GM23338 (cell line): ENCODE measurements at regions not wholly inside any gene's neighbourhood (a gene's known extent, or its start where the extent isn't known, plus 50 kb on each side); places are given as distances from the start of the nearest gene placed in this dataset.

ENCODE experiments used
- EZH2 ChIP-seq: fragments of 200-600 bp; sonication (generic); IDR thresholded peaks from one replicate; pipeline ENCODE4 v1.8.0; 2017; ENCODE audit warnings: antibody characterized with exemption, mild to moderate bottlenecking, low read depth; ENCODE audit not compliant: unreplicated experiment
- EZH2phosphoT487 ChIP-seq: fragments of 200-600 bp; sonication (generic); IDR thresholded peaks from one replicate; pipeline ENCODE4 v1.8.1; 2018; ENCODE audit warnings: antibody characterized with exemption; ENCODE audit not compliant: unreplicated experiment
- POLR2AphosphoS5 ChIP-seq: IDR thresholded peaks from 2 replicates; pipeline ENCODE4 v1.6.1; 2016; ENCODE audit warnings: antibody characterized with exemption, low read depth
- TF ChIP-seq, protein P1 (sequence below), 2 experiments: fragments of 200-600 bp in 1 of 2; sonication (generic) in 1 of 2; conservative IDR thresholded peaks; 2 replicates each; pipeline versions ENCODE4 v1.5.1 to v1.6.1; 2016 to 2017; ENCODE audit warnings: antibody characterized with exemption in 2 of 2, low read depth in 2 of 2, mild to moderate bottlenecking in 2 of 2, moderate library complexity in 1 of 2

DNA sequence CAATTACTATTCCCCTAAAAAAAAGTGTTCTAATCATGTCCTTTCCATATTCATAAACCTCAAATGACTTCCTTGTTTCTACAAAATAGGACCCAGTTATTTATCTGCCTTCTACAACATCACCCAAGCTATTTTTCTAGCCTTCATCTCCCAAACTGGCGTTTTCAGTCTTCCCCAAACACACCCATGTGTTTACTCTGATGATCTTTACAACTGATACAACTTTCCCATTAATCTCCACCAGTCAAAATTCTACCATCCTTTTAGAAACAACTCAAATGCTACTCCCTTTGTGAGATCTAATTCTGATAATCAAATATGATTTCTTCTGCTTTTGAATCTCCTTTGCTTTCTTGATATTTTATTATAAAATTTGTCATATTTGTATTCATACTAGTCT, 114.5 kb downstream of the DUSP6 start:
- TF ChIP-seq, protein P1, sequence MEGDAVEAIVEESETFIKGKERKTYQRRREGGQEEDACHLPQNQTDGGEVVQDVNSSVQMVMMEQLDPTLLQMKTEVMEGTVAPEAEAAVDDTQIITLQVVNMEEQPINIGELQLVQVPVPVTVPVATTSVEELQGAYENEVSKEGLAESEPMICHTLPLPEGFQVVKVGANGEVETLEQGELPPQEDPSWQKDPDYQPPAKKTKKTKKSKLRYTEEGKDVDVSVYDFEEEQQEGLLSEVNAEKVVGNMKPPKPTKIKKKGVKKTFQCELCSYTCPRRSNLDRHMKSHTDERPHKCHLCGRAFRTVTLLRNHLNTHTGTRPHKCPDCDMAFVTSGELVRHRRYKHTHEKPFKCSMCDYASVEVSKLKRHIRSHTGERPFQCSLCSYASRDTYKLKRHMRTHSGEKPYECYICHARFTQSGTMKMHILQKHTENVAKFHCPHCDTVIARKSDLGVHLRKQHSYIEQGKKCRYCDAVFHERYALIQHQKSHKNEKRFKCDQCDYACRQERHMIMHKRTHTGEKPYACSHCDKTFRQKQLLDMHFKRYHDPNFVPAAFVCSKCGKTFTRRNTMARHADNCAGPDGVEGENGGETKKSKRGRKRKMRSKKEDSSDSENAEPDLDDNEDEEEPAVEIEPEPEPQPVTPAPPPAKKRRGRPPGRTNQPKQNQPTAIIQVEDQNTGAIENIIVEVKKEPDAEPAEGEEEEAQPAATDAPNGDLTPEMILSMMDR (conservative IDR thresholded peaks at IDR 0.05; ENCODE audit: low read depth in 2 of 2) = no peak
- TF ChIP-seq EZH2phosphoT487 (no peak), EZH2 (no peak), POLR2AphosphoS5 (no peak)
